ENCODE measurements at regions not wholly inside any gene's neighbourhood (a gene's known extent, or its start where the extent isn't known, plus 50 kb on each side); places are given as distances from the start of the nearest gene placed in this dataset.

- DNase-seq (ENCODE audit: low read depth), result no peak
Measured at GRCh38 chr22:49302150-49302460, 525.6 kb downstream of the BRD1 start.

- no peak for DNase-seq (ENCODE audit: low read depth)
Measured at GRCh38 chr22:49301398-49302149, 526.1 kb downstream of the BRD1 start.

- no peak for DNase-seq (ENCODE audit: low read depth)
Measured at GRCh38 chr22:49300951-49301397, 526.7 kb downstream of the BRD1 start.

DNA sequence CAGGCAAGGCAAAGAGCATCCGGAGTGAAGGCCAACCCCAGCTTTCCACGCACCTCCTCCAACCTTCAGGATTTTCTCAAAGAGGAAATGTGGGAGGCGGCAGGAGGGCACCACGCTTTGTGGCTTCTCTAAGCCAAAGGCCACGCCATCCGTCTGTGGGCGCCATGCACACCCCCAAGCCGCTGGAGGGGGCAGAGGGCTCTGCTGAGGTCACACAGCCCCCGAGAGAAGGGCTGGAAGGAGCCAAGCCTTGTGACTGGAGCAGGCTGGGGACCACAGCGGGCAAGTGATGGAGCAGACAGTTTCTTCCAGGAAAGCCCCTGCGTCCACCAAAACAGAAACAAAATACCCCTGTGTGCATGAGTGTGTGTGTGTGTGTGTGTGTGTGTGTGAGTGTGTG lies 527.4 kb downstream of the BRD1 start:
- no peak for DNase-seq (ENCODE audit: low read depth)

- DNase-seq (ENCODE audit: low read depth), result no peak
Measured at GRCh38 chr22:49299821-49300231, 527.8 kb downstream of the BRD1 start.

GRCh38 chr22:49298834-49299750 lies 528.6 kb downstream of the BRD1 start:
- no peak for DNase-seq (ENCODE audit: low read depth)

DNA sequence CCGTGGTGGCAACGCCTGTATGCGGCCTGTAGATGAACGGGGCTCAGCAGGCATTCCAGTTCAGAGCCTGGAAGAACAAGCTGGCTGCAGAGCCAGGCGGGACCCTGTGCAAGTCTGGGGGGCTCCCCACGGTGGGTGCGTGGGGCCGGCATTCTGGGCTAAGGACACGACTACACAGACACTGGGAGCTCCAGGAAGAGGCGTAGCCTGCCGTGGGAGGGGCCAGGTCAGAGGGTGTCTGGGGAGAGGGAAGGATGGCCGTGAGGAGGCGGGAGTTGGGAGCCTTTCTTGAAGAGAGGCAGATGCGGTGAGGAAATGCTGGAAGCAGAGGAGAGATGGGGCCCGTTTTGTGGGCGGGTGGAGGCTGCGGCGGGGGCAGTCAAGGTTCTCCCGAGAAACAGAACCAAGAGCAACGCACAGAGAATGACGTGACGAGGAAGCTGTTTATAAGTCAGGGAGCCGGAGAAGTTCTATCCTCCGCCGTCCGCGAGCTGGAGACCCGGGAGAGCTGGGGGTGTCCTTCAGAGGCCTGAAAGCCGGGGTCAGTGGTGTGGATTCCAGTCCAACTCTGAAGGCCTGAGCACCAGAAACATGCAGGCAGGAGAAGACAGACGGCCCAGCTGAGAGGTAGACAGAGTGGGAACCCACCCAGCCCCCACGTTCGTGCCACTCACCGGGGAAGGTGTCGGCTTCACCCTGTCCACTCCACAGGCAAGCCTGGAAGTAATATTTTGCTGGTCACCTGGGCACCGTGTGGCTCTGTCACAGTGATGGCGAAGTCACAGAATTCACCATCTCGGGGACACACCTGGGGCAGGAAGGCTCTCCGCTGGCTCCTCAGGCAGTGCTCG lies 529.6 kb downstream of the BRD1 start:
- no peak for DNase-seq (ENCODE audit: low read depth)

DNA sequence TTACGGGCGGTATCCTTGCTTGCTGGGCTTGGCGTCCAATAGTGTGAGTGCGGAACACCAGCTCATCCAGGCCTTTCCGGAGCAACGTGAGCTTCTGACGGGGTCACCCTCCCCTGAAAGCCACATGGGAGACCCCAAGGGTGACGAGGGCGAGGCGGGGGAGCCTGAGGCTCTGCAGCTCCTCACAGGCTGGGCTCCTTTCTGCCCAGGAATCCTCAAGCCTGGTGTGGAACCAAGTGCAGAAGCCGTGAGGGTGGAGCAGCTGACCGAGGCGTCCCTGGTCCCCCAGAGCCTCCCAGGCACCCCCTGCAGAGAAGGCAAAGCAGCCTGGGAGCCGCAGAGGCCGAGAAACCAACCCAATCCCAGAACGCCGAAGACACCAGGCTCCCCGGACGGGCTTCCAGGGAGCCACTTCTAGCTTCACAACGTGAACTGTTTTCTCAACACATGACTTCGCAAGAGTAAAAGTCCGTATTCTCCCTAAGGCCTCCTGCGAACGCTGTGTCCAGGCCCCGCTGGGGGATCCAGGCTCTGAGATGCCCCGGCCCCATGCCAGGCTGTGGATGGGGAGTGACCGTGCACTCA lies 530.3 kb downstream of the BRD1 start:
- no peak for DNase-seq (ENCODE audit: low read depth)

GRCh38 chr22:49296561-49296960 lies 531.1 kb downstream of the BRD1 start:
- no peak for DNase-seq (ENCODE audit: low read depth)

DNA sequence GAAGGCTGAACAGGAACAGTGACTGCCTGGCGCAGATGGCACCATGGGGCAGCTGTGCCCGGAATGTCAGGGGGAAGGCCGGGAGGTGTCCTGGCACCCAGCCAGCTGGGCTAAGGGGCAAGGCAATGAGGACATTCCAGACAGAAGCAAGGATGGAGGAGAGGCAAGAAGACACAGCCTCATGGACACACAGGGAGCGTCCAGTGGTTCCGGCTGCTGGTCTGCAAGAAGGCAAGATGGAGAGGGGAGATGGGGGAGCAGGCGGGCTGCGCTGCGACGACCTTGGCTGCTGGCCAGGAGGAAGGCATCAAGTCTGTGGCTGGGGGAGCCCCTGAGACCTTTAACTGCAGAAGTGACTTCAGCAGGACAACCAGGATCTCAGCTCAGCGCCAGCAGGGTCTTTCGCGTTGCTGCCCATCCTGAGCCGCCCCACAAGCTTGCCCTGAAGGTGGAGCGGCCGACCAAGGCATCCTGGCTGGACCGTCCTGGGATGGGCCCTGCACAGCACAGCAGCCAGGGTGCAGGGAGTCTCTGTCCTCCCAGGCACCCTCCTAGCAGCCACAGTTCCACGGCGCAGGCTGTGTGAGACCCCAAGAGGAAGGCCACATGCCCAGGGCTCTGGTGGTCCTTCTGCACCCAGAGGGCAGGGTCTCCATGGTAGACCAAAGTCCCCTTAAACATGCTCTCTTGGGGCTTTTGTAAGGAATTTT lies 531.7 kb downstream of the BRD1 start:
- no peak for DNase-seq (ENCODE audit: low read depth)

DNA sequence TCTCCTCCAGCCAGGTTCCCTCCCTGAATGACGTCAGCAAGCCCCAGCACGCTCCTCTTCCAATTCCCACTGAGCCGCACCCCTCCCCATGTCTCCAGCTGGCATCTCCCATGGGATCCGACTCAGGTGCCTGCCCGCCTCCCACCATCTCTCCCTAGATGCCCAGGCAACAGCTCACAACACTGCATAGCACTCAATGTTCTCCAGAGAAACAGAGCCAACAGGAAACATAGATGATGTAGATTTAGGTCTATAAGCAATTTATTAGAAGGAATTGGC lies 532.3 kb downstream of the BRD1 start:
- DNase-seq (ENCODE audit: low read depth), result no peak

- no peak for DNase-seq (ENCODE audit: low read depth)
Measured at GRCh38 chr22:49294656-49295464, 532.8 kb downstream of the BRD1 start.

- DNase-seq (ENCODE audit: low read depth), result no peak
Measured at GRCh38 chr22:49292909-49293308, 534.8 kb downstream of the BRD1 start.

- no peak for DNase-seq (ENCODE audit: low read depth)
Measured at GRCh38 chr22:49291781-49292180, 535.9 kb downstream of the BRD1 start.

- no peak for DNase-seq (ENCODE audit: low read depth)
Measured at GRCh38 chr22:49291169-49291568, 536.5 kb downstream of the BRD1 start.

GRCh38 chr22:49290711-49291110 lies 537.0 kb downstream of the BRD1 start:
- DNase-seq (ENCODE audit: low read depth), result no peak

- DNase-seq (ENCODE audit: low read depth), result no peak
Measured at GRCh38 chr22:49289822-49290679, 537.6 kb downstream of the BRD1 start.

- DNase-seq (ENCODE audit: low read depth), result no peak
Measured at GRCh38 chr22:49286181-49286760, 541.4 kb downstream of the BRD1 start.

DNA sequence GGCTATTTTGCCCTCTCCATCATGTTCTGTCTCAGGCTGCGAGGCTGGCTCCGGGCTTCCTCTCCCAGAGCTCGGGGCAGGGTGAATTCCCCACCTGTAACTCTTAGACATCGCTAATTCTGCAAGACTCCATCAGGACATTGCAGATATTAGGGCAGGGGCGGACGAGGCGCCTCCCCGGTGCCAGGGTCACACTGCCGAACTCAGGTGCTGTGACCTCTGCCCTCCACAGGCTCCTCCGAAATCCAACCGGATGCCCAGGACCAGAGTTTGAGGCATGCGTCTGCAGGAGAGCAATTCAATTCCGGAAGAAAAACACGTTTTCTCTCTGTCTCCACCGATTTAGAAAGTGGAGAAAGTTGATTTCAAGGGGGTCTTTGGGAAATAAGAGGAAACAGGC lies 542.7 kb downstream of the BRD1 start:
- no peak for DNase-seq (ENCODE audit: low read depth)

All from stimulated activated CD8-positive, alpha-beta memory T cell treated with anti-CD3 and anti-CD28 coated beads, Interleukin-12 subunit alpha, Interleukin-12 subunit beta, amount 100 ng/mL, for 1 hour (primary cell).